ENCODE measurements at regions not wholly inside any gene's neighbourhood (a gene's known extent, or its start where the extent isn't known, plus 50 kb on each side); places are given as distances from the start of the nearest gene placed in this dataset.

- TF ChIP-seq CTCF (IDR thresholded peaks at IDR 0.05), result no peak
These were observed 246.4 kb upstream of the PWP1 start for GRCh38 chr12:107439026-107439738.

- no peak for TF ChIP-seq CTCF (IDR thresholded peaks at IDR 0.05)
These were observed 245.0 kb upstream of the PWP1 start for GRCh38 chr12:107440606-107441005.

GRCh38 chr12:107441665-107442300 is 243.8 kb upstream of the PWP1 start:
- TF ChIP-seq CTCF (IDR thresholded peaks at IDR 0.05), result no peak

- TF ChIP-seq CTCF (IDR thresholded peaks at IDR 0.05), result no peak
These were observed 243.1 kb upstream of the PWP1 start for GRCh38 chr12:107442326-107442987.

- TF ChIP-seq CTCF (IDR thresholded peaks at IDR 0.05), result no peak
These were observed 242.1 kb upstream of the PWP1 start for GRCh38 chr12:107443320-107444090.

- no peak for TF ChIP-seq CTCF (IDR thresholded peaks at IDR 0.05)
These were observed 240.8 kb upstream of the PWP1 start for GRCh38 chr12:107444771-107445170.

- TF ChIP-seq CTCF (IDR thresholded peaks at IDR 0.05), result no peak
These were observed 239.1 kb upstream of the PWP1 start for GRCh38 chr12:107446476-107446875.

Data from LNCAP (cell line).